NCI-H2196 (cell line): ENCODE measurements at regions not wholly inside any gene's neighbourhood (a gene's known extent, or its start where the extent isn't known, plus 50 kb on each side); places are given as distances from the start of the nearest gene placed in this dataset.

ENCODE experiments used
- DNase-seq: peaks from one replicate; lab custom pipeline; 2025; ENCODE audit not compliant: unreplicated experiment; lab: John Stamatoyannopoulos, UW

DNA sequence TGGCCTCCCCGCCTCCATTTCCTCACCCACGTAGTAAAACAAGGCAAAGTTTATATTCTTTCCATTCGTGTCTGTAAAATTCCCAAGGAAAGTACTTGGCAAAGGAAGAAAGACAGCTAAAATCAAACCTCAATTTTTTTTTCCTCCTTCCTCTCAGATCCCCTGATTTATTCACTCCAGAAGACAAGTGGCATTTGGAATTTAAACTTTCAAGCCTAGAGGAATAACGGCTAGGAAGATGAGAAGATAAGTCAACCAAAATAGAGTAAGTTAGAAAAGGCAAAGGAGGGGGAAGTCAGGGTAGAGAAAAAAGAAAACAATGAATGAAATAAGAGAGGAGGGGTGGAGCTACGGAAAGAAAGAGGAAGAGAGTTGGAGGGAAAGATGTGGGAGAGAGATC lies 198.9 kb upstream of the PIK3C3 start:
- DNase-seq = no peak

DNA sequence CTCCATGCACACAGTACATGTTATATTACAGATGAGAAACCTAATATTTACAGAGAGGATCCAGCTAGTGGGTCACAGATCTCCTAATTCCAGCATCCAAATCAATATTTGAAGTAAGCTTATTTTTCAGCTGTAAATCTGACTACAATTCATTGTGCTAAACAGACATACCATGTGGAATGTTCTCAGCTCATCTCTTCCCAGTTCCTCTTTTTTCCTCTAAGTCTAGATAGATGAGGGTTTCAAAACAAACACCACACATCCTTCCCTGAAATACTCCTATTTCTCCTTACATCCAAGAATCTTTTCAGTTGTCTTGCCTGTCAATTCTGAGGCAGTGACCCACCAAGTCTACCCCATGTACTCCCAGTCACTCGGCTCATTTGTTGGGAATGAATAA lies 200.7 kb upstream of the PIK3C3 start:
- DNase-seq = no peak

DNA sequence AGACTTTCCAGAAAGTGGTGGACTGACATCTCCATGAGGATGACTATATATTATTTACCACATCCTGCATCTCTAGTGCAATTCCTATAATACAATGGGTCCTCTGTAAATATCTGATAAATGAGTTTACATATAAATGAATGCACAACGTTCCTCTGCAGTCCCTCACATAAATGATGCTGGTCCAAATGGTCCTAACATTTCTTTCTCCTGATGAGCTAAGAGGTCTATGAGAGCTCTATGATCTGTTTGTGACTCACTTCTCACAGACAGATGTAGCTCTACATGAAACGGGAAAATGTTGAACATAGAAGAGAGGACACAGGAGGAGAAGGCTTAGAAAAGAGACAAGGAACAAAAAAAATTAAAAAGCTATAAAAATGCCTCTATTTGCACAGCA lies 201.2 kb upstream of the PIK3C3 start:
- no peak for DNase-seq

GRCh38 chr18:41752826-41753225 lies 202.2 kb upstream of the PIK3C3 start:
- DNase-seq = no peak

DNA sequence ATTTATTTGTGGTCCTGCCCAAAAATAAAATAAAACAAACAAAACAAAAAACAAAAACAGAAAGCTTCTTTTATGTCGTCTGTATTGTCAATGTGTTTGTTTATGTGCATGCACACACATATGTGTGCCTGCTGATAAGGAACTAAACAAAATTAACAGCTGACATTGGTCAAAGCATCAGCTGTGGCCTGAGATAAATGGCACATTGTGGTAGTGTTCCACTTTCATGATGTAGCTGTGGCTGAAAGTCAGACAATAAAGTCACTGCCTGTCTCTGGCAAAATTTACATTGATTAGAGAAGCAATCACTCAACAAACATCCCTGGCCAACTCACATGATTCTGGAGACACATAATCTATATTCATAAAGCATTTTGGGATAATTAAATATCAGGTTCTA lies 203.4 kb upstream of the PIK3C3 start:
- no peak for DNase-seq

DNA sequence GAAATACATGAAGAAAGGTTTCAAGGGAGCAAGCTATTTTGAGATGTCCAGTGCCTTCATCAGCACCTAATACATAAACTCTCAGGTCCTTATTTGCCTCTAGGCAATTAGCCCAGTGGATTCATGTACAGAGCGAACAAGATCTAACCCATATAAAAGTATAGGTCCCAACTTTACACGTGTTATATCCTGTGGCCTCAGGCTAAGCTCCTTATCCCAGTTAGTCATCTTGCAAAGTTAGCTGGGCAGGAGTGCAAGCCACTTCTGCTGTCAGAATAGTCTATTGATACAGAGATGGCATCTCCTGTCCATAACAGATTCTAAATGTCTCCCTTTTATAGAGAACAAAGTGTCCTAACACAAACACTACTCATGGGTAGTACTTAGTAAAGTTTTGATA lies 203.9 kb upstream of the PIK3C3 start:
- no peak for DNase-seq

DNA sequence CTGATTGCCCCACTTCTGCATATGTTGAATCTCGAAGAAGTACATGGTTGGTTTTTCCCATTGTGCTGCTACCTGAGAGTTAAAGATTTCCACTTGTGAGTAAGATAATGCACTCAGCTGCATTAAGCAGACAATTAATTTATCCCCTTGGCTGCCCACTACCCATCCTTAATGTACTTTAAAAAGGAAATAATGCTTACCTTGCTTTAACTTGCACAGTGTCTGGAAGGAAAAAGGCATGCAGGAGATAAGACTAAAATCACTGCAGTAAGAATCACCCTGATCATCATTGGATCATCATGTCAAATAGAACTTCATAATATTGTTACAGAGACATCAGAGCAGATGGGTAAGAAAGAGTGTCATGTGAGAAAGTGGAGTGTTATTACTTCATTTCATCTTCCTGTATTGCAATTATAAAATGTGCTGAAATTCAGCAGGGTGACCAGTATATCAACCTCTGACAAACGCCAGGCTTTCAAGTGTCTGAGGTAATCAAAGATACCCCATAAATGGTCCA lies 207.3 kb upstream of the PIK3C3 start:
- DNase-seq = no peak

GRCh38 chr18:41745166-41746049 lies 209.6 kb upstream of the PIK3C3 start:
- peak; percentile 37 for DNase-seq

DNA sequence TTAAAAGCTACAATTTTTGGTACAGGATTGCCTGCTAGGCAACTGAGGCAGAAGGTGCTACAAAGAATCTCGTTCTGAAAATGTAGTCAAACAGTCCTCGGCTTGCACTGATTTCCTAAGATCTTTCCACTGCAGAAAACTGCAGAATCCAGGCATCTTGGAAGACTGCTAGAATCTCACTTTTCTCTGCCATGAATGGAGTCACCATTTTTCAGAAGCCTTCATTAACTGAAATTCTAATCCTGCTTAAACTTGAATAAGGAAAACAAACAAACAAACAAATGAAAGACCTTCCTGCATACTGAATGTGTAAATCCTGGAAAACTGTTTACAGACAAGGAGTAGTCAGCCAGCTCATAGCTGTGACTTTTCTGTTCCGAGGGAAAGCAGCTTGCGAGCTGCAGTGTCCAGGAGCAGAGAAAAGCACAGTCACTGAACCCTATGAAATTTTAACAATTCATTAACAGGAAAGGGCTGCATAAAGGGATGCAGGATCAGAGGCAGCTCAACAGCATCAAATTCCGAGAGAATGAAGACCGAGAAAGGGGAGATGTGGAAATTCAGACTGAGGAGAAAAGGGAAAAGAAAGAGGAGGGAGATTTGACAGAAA lies 210.5 kb upstream of the PIK3C3 start:
- DNase-seq = no peak

DNA sequence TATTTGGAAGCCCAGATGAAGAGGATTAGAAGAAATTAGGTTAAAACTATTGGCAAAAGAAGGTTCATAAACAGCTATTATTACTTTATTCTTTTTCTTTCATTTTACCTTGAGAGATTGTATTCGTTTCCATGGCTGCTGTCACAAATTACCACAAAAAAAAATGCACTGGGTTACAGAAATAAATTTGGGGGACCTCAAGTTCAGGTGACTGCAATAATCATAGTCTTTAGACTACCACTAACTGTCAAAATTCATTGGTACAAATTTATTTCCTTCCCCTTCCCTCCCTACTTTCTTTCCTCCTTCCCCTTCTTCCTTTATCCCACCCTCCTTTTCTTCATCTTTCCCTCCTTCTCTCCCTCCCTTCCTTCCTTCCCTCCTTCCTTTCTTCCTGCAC lies 217.8 kb upstream of the PIK3C3 start:
- no peak for DNase-seq

DNA sequence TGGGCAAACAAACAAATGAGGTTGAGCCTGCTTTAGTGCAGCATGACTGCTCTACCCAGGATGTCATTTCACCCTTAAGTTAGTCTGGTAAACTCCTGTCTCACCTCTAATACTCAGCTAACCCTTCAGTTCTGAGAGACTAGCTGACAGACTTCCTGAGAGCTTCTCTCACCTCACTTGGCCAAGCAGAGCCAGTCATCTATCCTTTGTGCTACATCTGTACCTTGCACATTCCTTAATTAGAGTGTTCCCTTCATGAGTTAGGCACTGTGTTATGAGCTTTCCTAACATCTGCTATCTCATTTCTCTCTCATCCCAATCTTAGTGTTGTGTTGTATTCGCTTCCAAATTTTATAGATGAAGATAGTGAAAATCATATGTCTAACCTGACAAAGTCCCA lies 220.1 kb upstream of the PIK3C3 start:
- DNase-seq = no peak

GRCh38 chr18:41732356-41732755 lies 222.7 kb upstream of the PIK3C3 start:
- DNase-seq = no peak

DNA sequence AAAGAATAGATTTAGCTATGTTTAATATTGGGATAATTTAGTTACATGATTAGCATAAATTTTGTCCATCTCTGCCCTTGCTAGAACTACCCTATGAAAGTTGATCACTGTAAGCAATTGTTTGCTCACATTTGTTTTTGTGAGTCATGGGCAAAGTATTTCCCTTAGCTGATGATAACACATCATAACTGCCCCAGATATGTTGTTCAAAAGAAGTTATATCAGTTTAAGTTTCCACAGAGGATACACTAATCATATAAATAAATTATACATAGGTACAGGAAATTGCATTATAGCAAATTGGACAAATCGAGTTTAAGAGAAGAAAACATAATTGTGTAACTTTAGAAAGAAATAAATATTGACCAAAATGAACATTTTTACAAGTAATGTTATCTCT lies 223.2 kb upstream of the PIK3C3 start:
- DNase-seq = no peak

DNA sequence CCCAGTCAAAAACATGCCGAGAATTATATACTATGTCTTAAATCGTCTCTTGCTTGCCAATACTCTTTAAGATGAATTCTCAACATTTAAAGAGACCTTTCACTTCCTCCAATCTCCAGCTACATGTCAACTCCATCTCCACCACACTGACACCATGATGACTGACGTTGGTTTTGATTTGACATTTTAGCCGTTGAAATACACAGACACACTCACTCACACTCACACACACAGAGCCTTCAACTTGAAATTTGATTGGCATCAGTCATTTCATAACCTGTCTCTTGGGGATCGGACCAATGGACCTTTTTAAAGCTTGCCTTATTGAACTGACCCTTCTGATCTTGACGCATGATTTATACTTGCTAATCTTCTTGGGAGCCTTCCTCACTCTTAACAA lies 230.8 kb upstream of the PIK3C3 start:
- no peak for DNase-seq

DNA sequence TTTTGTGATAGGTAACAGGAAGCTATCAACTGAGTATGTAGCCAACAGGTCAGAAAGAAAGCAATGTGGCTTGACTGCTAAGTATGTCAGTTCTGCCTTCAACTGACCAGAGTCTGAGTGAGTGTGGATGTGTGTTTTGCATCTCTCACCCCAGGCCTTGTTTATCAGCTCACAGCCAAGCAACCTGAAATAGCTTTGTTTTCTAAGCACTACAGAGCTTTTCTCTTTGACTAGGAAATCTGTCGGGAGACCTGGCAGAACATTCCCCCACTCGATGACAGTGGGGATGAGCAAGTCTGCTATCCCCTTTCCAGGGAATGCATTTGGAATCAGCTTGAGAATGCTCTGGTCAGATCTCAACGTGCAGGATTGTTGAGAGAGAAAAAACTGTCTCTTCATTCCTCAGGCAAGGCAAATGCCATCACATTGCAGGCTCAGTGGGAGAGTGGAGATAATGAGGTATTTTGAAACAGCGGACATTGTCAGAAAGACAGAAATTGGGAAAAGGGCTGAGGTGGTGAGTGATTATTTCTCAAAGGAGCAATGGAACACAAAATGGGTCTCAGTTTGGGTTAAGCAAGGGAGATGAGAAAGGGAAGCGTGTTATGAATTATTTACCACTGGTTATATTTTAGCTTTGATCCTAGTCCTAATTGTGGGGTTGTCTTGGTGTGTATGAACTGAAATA lies 233.8 kb upstream of the PIK3C3 start:
- no peak for DNase-seq

GRCh38 chr18:41720226-41720625 lies 234.8 kb upstream of the PIK3C3 start:
- DNase-seq = no peak

- no peak for DNase-seq
Measured at GRCh38 chr18:41719808-41720207, 235.2 kb upstream of the PIK3C3 start.

GRCh38 chr18:41714872-41715271 lies 240.2 kb upstream of the PIK3C3 start:
- no peak for DNase-seq

- no peak for DNase-seq
Measured at GRCh38 chr18:41713969-41714825, 240.8 kb upstream of the PIK3C3 start.

DNA sequence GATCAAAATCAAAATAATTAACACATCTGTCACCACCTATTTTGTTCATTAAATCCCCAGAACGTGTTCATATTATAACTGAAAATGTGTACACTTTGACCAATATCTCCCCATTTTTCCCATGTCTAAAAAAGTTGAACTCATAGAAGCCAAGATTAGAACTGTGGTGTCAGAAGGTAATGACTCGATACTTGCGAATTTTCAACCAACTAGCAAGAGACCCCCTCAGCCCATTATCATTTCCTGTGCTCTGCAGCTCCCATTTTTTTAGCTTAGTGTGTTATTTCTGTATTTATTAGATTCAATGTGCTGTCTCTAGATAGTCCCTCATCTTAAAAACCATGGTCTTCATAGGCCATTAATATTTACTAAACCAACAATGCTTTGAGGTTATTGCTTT lies 248.7 kb upstream of the PIK3C3 start:
- no peak for DNase-seq
